Occipital lobe (tissue), 1 donor: ENCODE measurements at regions not wholly inside any gene's neighbourhood (a gene's known extent, or its start where the extent isn't known, plus 50 kb on each side); places are given as distances from the start of the nearest gene placed in this dataset.
"Not testable (repeated sequence)": the region's sequence is repeated elsewhere in the genome, so short reads cannot be mapped to it uniquely, and the experiment has no call there.

Experiments used
- DNase-seq: peaks from one replicate; lab custom pipeline; 2025; lab: John Stamatoyannopoulos, UW

DNA sequence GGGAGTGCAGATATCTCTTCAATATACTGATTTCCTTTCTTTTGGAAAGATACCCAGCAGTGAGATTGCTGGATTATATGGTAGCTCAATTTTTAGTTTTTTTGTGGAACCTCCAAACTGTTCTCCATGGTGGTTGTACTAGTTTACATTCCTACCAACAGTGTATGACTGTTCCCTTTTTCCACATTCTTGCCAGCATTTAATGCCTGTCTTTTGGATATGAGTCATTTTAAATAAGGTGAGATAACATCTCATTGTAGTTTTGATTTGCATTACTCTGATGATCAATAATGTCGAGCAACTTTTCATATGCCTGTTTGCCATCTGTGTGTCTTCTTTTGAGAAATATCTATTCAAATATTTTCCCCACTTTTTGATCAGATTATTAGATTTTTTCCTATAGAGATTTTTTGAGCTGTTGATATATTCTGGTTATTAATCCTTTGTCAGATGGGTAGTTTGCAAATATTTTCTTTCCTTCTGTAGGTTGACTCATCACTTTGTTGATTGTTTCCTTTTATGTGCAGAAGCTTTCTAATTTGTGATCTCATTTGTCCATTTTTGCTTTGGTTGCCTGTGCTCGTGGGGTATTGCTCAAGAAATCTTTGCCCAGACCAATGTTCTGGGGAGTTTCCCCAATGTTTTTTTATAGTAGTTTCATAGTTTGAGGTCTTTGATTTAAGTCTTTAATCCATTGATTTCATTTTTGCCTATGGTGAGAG lies 552.7 kb downstream of the ZNF674 start:
- DNase-seq: no peak

DNA sequence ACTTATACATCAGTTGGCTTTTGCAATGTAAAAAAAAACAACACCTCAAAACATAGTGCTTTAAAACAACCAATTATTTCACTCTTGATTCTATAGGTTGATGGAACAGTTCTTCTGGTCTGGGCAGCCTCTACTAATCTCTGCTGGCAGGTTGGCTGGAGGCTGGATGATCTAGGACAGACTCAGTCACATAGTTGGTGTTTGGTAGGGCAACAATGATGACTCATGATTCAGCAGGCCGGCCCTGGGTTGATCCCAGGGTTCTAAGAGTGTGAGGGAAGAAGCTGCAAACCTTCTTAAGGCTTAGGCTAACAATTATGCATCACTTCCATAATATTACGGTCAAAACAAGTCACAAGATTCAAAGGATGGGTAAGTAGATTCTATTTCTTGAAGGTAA lies 558.2 kb downstream of the ZNF674 start:
- DNase-seq: no peak

DNA sequence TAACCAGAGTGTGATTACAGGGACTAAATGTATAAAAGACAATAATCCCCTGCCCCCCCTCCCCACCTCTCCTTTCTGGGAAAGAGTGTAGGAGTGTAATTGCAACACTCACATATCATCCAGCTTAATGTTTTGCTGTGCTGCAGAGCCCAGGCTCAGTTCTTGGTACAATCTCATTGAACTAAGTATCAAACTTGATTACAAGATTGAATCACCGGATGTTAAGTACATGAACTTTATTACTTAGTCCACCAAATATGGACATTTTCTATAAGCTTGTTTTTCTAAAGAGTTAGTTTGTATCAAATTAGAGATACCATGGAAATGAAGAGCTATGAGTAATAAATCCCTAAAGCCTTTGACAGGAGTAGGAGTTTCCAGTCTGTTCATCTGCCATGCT lies 559.1 kb downstream of the ZNF674 start:
- no peak for DNase-seq

DNA sequence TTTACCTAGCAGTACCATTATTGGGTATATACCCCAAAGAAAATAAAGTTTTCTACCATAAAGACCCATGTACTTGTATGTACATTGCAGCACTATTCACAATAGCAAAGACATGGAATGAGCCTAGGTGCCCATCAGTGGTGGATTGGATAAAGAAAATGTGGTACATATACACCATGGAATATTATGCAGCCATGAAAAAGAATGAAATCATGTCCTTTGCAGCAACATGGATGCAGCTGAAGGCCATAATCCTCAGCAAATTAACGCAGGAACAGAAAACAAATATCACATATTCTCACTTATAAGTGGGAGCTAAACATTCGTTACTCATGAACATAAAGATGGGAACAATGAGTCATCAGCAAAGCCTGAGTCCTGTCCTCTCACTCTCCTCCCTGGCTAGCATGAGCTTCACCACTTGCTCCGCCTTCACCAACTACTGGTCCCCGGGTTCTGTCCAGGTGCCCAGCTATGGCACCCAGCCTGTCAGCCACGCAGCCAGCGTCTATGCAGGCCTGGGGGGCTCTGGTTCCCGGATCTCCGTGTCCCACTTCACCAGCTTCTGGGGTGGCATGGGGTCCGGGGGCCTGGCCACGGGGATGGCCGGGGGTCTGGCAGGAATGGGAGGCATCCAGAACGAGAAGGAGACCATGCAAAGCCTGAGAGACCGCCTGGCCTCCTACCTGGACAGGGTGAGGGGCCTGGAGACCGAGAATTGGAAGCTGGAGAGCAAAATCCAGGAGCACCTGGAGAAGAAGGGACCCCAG lies 562.1 kb downstream of the ZNF674 start:
- DNase-seq: not testable (repeated sequence)

DNA sequence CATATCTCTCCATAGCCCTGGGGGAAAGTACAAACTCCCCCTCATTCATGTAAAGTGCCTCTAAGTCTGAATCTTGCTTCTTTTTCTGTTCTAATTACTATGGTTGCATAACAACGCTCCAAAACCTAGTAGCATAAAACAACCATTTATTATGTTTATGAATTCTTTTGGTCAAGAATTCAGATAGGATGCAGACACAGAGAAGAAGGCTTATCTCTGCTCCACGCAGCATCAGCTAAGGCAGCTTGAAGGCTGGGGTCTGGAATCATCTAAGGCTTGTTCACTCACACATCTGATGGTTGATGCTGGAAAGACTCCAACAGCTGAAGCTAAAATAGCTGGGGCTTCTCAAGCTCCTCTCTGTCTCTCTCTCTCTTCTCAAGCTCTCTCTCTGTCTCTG lies 564.5 kb downstream of the ZNF674 start:
- no peak for DNase-seq

DNA sequence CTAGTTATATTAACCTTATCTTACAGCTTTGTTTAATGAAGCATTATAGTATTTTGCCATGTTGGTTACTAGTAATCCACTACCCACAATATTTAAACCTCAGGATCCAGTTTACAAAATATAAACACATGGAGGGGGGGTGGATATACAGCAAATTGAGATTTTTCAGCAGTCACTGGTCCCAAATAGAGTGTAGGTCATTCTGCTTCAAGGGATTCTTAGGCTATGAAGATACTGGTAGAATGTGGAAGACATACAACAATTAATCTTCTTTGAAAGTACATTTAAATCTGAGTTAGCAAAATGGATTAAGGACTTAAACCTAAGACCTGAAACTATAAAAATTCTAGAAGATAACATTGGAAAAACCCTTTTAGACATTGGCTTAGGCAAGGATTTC lies 569.6 kb downstream of the ZNF674 start:
- no peak for DNase-seq

DNA sequence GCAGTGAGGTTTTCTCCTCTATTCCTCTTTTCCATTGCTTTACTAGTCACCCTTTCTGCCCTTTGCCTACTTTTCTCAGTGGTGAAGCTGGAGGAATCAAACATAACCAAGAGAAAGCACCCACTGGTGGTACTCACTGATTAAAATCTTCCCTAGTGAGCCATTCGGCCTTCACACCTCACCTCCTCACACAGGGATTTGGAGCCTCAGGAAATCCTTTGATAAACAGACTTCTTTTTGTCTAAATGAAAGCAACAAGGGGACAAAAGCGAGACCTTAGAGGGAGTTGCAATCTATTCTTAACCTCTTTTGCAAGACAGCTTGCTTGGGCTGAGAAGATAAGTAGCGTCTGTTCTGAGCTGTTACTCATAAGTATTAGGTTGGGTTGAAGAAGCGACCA lies 572.6 kb downstream of the ZNF674 start:
- no peak for DNase-seq

DNA sequence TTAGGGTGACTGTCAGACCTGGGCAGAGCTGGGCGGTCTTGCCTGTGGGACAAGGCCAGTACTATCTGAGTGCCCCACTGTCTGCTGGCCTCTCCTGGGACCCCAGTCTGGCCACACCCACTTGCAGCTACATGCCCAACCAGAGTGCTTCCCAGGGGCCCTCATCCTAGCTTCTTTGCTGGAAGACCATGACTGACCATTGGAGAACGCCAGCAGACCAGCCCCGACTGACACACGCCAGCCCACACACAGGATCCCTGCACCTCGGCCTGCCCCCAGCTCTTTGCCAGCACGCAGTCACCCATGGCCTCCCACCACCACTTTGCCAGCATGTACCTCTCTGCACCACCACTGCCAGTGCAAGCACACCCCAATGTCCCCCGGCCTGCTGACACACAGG lies 585.7 kb downstream of the ZNF674 start:
- no peak for DNase-seq

DNA sequence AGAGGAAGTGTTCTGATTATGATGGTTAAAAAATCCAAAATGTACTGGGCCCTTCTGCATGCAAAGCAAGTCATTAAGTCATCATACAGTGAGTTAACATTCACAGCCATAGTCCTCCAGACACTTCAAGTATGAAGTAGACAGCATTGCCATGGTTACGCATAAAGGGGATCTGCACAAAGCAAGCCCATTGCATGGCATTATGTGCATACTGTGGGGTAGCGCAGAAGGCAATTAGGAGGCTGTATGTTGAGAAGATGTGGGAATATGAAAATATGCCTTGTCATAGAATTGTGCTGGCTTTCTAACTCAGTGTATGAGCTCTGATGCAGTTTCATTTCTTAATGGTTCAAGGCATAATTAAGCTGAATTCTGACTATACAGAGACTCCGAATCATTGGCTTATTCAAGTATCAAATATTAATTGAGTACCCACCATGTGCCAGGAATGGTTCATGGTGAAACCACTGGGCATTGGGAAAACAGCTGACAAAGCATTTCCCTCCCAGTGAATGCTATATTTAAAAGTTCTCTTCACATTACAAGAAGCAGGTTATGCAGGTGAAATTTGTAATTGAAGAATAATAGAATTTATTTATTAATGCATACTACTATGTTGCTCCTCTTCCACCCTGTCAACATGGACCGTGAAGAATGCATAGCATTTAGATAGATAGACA lies 588.9 kb downstream of the ZNF674 start:
- no peak for DNase-seq

DNA sequence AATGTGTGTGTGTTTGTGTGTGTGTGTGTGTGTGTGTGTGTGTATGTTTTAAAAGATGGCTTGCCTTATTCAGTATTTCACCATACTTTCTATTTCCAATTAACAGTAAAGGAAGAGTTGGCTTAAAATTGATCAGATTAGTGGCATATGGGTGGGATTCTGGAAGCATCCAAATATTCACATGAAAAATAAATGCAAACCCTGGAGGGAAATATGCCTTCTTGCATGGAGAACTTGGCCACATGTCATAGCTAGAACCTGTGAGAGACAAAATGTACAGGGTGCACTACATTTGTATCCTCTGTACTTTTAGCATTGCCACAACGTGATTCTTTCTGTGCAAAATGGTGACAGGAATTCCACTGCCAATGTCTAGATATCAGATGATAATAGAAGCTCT lies 589.6 kb downstream of the ZNF674 start:
- no peak for DNase-seq

DNA sequence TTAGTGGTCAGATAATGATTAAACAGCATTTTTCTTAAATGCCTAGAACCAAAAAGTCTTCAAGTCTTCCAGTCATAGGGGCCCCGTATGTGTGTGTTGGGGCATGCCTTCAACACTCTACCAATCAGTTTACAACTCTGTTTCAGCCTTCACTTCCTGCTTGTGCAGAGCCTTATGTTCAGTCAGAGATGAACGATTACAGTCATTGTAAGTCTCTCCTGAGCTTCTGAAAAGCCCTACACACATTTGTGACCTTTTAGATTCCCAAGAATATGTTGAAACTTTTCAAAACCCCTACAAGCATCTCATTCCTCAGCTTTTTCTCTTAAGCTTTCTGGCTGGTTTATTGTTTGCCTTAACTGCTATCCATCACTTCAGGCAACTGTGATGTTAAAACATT lies 591.2 kb downstream of the ZNF674 start:
- DNase-seq: no peak

DNA sequence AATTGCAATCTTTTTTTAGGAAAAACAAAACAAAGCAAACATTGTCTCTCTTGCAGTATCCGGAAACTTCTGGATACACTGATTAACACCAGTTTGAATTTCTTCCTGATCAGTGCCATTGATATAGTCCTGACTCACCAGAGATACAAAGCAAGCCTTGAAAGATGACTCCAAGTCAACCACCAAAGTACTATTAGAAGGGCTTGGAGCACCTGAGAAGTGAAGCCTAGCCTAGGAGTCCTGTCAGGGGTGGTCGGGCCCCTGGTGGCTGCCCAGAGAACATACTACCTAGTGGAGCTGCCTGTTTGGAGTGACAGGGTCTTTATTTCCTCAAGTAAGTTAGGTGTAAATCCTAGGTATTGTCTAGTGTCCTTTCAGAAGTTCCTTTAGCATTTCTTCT lies 593.2 kb downstream of the ZNF674 start:
- no peak for DNase-seq

DNA sequence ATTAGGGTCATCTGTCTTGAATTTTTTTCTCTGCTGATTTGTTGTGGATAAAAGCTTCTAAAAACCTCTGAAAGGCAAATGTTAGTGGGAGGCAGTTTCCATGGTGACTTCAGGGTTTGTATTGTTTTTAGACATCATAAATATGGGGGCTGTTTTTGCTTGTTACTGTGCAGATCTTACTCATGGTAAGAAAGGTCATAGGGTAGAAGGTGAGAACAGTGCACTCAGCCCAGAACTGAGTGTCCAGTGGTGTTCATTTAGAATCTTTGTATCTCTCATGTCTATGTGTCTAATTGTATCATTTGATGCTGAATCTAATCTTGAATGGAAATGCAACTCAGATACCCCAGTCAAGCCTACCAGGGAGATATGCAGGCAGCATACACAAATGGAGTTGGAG lies 609.8 kb downstream of the ZNF674 start:
- DNase-seq: no peak

DNA sequence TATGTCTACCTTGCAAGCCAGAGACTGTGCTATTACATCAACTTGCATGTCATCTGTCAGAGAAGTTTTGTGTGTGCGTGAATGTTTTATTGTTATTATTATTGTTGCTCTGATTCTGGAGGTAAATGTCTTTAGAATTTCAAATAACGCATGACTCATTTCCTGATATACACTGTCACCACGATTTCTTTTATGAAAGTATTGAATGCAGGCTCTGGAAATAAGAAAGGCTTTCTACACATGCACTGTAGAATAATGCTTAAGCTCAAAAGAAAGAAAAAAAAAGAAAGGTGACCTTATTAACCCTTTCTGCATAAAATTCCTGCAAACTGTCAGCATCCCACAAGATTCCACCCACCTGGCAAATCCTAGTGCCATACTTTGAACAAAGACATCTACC lies 632.9 kb downstream of the ZNF674 start:
- DNase-seq: no peak

DNA sequence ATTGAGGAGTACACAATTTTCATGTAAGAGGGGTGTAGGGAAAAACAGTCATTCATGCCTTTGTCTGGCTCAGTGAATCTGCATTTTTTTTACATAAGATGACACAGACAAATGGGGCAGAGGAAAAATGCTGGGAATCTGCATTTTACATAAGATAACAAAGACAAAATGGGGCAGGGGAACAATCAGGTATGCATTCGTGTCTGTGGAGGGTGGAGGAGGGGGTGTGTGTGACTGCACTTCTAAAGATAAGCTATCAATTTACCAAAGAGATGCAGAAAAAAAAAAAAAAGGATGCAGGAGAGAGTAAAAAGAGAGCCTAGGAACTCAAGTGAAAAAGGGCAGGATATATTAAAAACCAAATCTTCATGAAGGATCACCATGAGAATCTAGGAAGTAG lies 637.4 kb downstream of the ZNF674 start:
- DNase-seq: no peak

DNA sequence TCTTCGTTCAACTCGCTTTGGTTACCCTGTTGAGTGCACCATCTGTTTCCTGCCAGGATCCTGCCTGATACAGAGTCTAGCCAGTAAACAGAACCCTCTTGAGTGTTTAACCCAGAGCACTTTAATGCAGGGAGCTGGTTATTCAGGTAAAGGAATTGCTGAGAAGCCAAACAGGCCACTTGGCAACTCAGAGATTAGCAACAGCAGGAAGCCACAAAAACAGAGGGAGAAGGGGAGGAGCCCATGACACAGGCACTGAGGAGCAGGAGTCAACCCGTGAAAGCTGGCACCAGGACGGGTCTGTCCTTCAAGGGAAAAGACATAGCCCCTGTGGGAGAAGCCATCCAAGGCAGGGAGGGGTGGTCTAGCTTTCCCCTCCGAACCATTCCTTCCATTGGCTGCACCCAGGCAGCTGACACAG lies 641.4 kb downstream of the ZNF674 start:
- DNase-seq: no peak

DNA sequence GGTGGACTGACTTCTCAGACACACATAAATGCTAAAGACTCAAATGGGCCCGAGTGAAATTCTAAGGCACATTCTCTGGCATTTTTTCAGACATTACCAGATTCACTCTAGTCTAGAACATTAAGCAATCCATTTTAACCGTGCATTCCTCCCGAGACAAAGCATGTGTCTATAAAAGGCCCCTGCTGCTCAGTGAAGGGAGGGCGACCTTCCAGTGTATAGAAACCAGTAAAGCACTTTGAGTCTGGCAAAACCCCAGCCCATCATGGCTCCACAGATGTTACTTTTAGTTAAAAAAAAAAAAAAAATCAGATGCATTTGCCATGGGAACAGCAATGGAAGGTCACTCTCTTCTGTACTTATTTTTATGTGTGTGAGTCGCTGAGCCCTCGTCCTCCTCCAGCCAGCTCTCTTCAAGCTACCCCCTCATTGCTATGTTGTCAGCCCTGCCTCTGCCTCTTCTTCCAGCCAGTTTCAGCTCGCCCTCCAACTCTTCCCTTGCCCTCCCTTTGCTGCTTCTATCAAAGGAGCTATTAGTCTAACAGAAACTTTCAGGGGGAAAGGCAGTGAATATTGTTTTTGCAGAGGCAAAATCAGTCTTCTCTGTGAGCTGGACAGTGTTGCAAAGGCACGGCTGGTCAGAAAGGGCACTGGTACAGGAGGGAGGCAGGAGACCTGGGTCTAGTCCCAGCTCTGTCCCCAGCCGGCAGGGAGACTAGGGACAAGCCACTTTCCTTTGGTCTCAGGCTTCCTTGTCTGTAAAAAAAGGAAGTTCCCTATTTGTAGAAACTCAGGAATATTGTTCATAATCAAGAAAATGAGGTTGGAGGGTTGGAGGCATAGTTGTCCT lies 644.2 kb downstream of the ZNF674 start:
- DNase-seq: no peak

DNA sequence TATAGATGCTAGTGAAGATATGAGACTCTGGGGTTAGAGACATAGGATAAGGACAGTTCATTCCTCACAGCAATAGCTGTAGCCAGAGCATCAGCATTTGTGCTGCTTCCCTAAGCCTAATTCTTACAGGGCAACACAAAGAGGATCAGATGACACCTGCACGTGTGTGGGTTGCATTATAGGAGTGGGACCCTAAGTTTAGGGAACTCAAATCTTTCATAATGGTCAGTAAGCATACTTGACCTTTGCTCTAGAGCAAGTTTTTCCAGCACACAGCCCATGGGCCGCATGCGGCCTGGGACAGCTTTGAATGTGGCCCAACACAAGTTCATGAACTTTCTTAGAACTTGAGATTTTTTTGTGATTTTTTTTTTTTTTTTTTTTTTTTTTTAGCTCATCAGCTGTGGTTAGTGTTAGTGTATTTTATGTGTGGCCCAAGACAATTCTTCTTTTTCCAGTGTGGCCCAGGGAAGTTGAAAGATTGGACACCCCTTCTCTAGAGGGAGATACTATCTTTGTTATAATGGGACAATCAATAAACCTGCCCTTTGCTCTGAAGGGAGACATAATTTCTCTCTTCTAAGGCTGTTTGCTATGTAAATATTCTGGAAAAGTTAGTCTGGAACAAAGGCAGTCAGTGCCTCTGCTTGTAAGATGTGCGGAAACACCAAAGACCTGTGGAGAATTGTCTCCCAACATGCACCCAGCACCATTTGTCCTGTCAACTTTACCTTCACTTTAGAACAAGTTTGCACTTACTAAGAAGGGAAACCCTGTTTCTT lies 650.2 kb downstream of the ZNF674 start:
- no peak for DNase-seq

DNA sequence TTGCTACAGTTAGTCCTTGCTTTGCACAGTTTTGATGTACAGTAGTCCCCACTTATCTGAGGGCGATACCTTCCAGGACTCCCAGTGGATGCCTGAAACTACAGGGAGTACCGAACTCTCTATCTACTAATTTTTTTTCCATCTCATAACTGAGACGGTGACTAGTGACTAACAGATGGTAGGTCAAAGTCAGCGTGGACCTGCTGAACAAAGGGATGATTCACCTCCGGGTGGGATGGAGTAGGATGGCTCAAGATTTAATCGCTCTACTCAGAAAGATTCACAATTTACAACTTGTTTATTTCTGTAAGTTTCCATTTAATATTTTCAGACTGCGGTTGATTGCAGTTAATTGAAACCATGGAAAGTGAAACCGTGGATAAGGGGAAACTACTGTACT lies 655.8 kb downstream of the ZNF674 start:
- DNase-seq: no peak

DNA sequence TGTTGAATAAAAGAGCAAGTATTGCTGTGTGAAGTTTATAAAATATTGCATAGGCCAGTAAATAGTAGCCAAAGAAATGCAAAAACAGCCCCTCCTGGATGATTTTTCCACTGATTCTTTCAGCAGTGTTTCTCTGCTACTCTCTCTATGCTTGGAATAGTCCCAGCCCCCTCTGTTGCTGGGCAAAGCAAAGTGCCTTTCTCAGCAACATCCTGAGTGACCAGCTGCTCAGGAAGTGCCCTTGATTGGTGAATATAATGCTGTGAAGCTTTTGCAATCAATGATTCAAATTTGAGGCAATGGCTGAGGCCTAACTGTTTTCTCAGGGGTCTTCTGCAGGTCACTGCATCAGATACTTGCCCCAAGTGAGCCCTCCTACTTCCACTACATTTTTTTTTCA lies 656.7 kb downstream of the ZNF674 start:
- no peak for DNase-seq

DNA sequence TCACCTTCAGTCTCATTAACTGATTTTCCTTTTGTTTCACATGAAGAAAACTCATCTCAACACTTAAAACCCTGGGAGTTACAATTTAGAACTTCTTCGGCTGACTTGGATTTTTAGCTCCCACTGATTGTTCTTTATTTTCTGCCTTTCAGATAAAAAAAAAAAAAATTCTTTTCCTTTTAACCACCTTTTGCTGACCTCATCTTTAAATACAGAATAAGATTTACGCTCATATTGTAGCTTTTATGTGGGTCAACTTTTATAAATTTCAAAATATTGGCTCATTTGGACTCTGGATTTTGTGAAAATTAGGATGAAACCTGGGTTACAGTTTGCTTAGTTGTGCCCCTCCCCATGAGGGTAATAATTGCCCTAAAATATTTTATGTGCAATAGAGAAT lies 659.3 kb downstream of the ZNF674 start:
- no peak for DNase-seq
